HCT116 (cell line): ENCODE measurements at regions not wholly inside any gene's neighbourhood (a gene's known extent, or its start where the extent isn't known, plus 50 kb on each side); places are given as distances from the start of the nearest gene placed in this dataset.

Experiments
- ATAC-seq: fragments of 200-7000 bp; cut with Tn5 transposase; 2 replicates; pipeline ENCODE4 v1.9.1; 2020; ENCODE audit warnings: mild to moderate bottlenecking, moderate library complexity
- BruUV-seq: library from RNA; stranded (reverse); fragments of 400-500 nt; replicated peaks from 2 replicates; lab custom pipeline; 2021; lab: Mats Ljungman, UMichigan
- CTCF ChIA-PET: fragments of 300-600 bp; sonication (Branson Sonifier 250); formaldehyde crosslinking; loops from one replicate; lab custom pipeline; 2021; ENCODE audit warnings: antibody characterized with exemption; lab: Charles Lee
- POLR2A ChIA-PET: fragments of 300-600, 350-600 bp; sonication (Branson Sonifier 250); formaldehyde crosslinking; loops from one replicate; lab custom pipeline; 2021; ENCODE audit warnings: antibody characterized with exemption; lab: Charles Lee
- RAD21 ChIA-PET, 2 experiments: fragments of 300-600 bp; sonication (Branson Sonifier 250); formaldehyde crosslinking; loops; one replicate each; lab custom pipeline; 2023; ENCODE audit warnings: low total read pairs in 2 of 2; ENCODE audit not compliant: uncharacterized antibody in 2 of 2, unreplicated experiment in 2 of 2, low non-redundant PET in 1 of 2; lab: Charles Lee
- DNase-seq: peaks from one replicate; pipeline ENCODE4 v3.0.0-alpha.2; 2010; ENCODE audit warnings: low read depth, low spot score
- H2AFZ ChIP-seq: fragments of 200-600 bp; shearing (Covaris generic), sonication (generic); 2 replicates; pipeline ENCODE4 v1.6.1; 2017; ENCODE audit warnings: low read depth, mixed run types, mixed read lengths, antibody characterized with exemption, low read length; ENCODE audit not compliant: poor library complexity, severe bottlenecking
- H3K27ac ChIP-seq: 2 replicates; pipeline ENCODE4 v1.5.1; 2012; ENCODE audit warnings: low read depth, low read length
- H3K27me3 ChIP-seq: fragments of 200-600 bp; sonication (generic); 2 replicates; pipeline ENCODE4 v1.6.1; 2016; ENCODE audit warnings: mixed run types, low read length, mixed read lengths; ENCODE audit not compliant: insufficient read depth
- H3K36me3 ChIP-seq, 2 experiments: fragments of 200-500 bp in 1 of 2; fragments of 200-600 bp in 1 of 2; sonication (Bioruptor generic) in 1 of 2; sonication (generic) in 1 of 2; 2 replicates each; pipeline versions ENCODE4 v1.5.1 to v1.6.1; 2014 to 2016; ENCODE audit warnings: low read length in 2 of 2, inconsistent platforms in 1 of 2, mixed read lengths in 1 of 2, mixed run types in 1 of 2; ENCODE audit not compliant: insufficient read depth in 2 of 2, control insufficient read depth in 1 of 2
- H3K4me1 ChIP-seq, 2 experiments: fragments of 200-600 bp in 1 of 2; sonication (generic) in 1 of 2; 2 replicates each; pipeline versions ENCODE4 v1.5.1 to v1.6.1; 2012 to 2017; ENCODE audit warnings: low read length in 2 of 2, inconsistent platforms in 1 of 2, mild to moderate bottlenecking in 1 of 2, mixed read lengths in 1 of 2, mixed run types in 1 of 2, moderate library complexity in 1 of 2; ENCODE audit not compliant: insufficient read depth in 2 of 2, control insufficient read depth in 1 of 2
- H3K4me2 ChIP-seq: fragments of 200-600 bp; sonication (generic); 2 replicates; pipeline ENCODE4 v1.6.1; 2017; ENCODE audit warnings: mixed run types, low read length, mixed read lengths
- H3K4me3 ChIP-seq, 2 experiments: fragments of 200-600 bp in 1 of 2; sonication (generic) in 1 of 2; replicated peaks in 1 of 2; 2 replicates each; pipeline ENCODE4 v1.5.1; 2011 to 2016; ENCODE audit warnings: low read length in 2 of 2, control low read depth in 1 of 2, low read depth in 1 of 2, mild to moderate bottlenecking in 1 of 2, mixed read lengths in 1 of 2, mixed run types in 1 of 2
- H3K79me2 ChIP-seq: fragments of 200-600 bp; sonication (generic); 2 replicates; pipeline ENCODE4 v1.6.1; 2017; ENCODE audit warnings: mild to moderate bottlenecking, mixed run types, low read length, moderate library complexity, mixed read lengths; ENCODE audit not compliant: insufficient read depth
- H3K9ac ChIP-seq: fragments of 200-600 bp; sonication (generic); 2 replicates; pipeline ENCODE4 v1.6.1; 2016; ENCODE audit warnings: low read length, mixed read lengths
- H3K9me2 ChIP-seq: fragments of 200-600 bp; sonication (generic), shearing (Covaris generic); 2 replicates; pipeline ENCODE4 v1.6.1; 2017; ENCODE audit warnings: mixed run types, mild to moderate bottlenecking, moderate library complexity; ENCODE audit not compliant: insufficient read depth
- H3K9me3 ChIP-seq, 2 experiments: fragments of 200-500 bp in 1 of 2; fragments of 200-600 bp in 1 of 2; sonication (Bioruptor generic) in 1 of 2; sonication (generic) in 1 of 2; 2 replicates each; pipeline ENCODE4 v1.6.1; 2014 to 2017; ENCODE audit warnings: low read length in 2 of 2, mixed read lengths in 2 of 2, inconsistent platforms in 1 of 2, low read depth in 1 of 2, mild to moderate bottlenecking in 1 of 2, mixed run types in 1 of 2, moderate library complexity in 1 of 2; ENCODE audit not compliant: control insufficient read depth in 1 of 2, insufficient read depth in 1 of 2
- H4K20me1 ChIP-seq: fragments of 200-600 bp; sonication (generic), shearing (Covaris generic); 2 replicates; pipeline ENCODE4 v1.6.1; 2017; ENCODE audit warnings: mixed run types, mild to moderate bottlenecking, moderate library complexity; ENCODE audit not compliant: insufficient read depth
- ATF3 ChIP-seq: IDR thresholded peaks from 2 replicates; pipeline ENCODE4 v1.6.1; 2012
- CBX3 ChIP-seq: IDR thresholded peaks from 2 replicates; pipeline ENCODE4 v1.6.1; 2012; ENCODE audit warnings: low read depth
- CTCF ChIP-seq, 3 experiments: fragments of 200-600 bp in 1 of 3; sonication (generic) in 1 of 3; IDR thresholded peaks in 2 of 3; conservative IDR thresholded peaks in 1 of 3; 2 replicates each; pipeline ENCODE4 v1.5.1; 2012 to 2017; ENCODE audit warnings: low read depth in 2 of 3, low read length in 2 of 3, antibody characterized with exemption in 1 of 3, borderline replicate concordance in 1 of 3, control low read depth in 1 of 3, mild to moderate bottlenecking in 1 of 3, mixed read lengths in 1 of 3, mixed run types in 1 of 3, moderate library complexity in 1 of 3; ENCODE audit not compliant: insufficient read depth in 1 of 3
- EGR1 ChIP-seq: IDR thresholded peaks from 2 replicates; pipeline ENCODE4 v1.6.1; 2012; ENCODE audit warnings: low read depth
- ELF1 ChIP-seq: IDR thresholded peaks from 2 replicates; pipeline ENCODE4 v1.6.1; 2012; ENCODE audit warnings: low read depth, borderline replicate concordance
- EZH2 ChIP-seq: fragments of 200-600 bp; sonication (generic); IDR thresholded peaks from 2 replicates; pipeline ENCODE4 v1.6.1; 2017; ENCODE audit warnings: antibody characterized with exemption, mixed run types
- FOSL1 ChIP-seq: IDR thresholded peaks from 2 replicates; pipeline ENCODE4 v1.6.1; 2012; ENCODE audit warnings: low read depth
- MAX ChIP-seq: IDR thresholded peaks from 2 replicates; pipeline ENCODE4 v1.6.1; 2012
- POLR2AphosphoS5 ChIP-seq: IDR thresholded peaks from 2 replicates; pipeline ENCODE4 v1.6.1; 2011; ENCODE audit warnings: mild to moderate bottlenecking, low read depth, low read length, moderate library complexity
- REST ChIP-seq: IDR thresholded peaks from 2 replicates; pipeline ENCODE4 v1.6.1; 2012; ENCODE audit warnings: low read depth
- SIN3A ChIP-seq: IDR thresholded peaks from 2 replicates; pipeline ENCODE4 v1.6.1; 2012; ENCODE audit warnings: low read depth
- SP1 ChIP-seq: IDR thresholded peaks from 2 replicates; pipeline ENCODE4 v1.6.1; 2012; ENCODE audit warnings: low read depth
- YY1 ChIP-seq: IDR thresholded peaks from 2 replicates; pipeline ENCODE4 v1.6.1; 2011; ENCODE audit warnings: low read length, low read depth, moderate library complexity, mild to moderate bottlenecking; ENCODE audit not compliant: insufficient replicate concordance; ENCODE audit errors: extremely low read depth
- ZFX ChIP-seq: fragments of 450-650 bp; IDR thresholded peaks from 2 replicates; pipeline ENCODE4 v1.6.1; 2017
- ZNF274 ChIP-seq: fragments of 200-500 bp; sonication (Bioruptor generic); IDR thresholded peaks from 2 replicates; pipeline ENCODE4 v1.6.1; 2014; ENCODE audit warnings: mild to moderate bottlenecking, low read depth, low read length, inconsistent platforms
- intact Hi-C: fragments of 100-400 bp; cut with micrococcal nuclease; formaldehyde crosslinking; loops from 2 replicates; pipeline ENCODE4 v1.10.0; 2022

GRCh38 chr12:89289720-89290119 lies 62.6 kb downstream of the DUSP6 start:
- Histone ChIP-seq H3K36me3 (no peaks in the 10 kb centered on the region), H3K9ac (no peak overlapping the region), H3K27me3 (no peaks in the 10 kb centered on the region), H3K4me3 (no peak overlapping the region), H3K4me2 (no peak overlapping the region), H2AFZ (no peak overlapping the region), H3K27ac (no peak overlapping the region), H4K20me1 (no peaks in the 10 kb centered on the region), H3K4me1 (no peaks in the 10 kb centered on the region), H3K9me3 (no peaks in the 10 kb centered on the region), H3K9me2 (no peaks in the 10 kb centered on the region), H3K79me2 (no peaks in the 10 kb centered on the region)
- DNase-seq (no peak), ATAC-seq (no peak)
- RAD21 ChIA-PET, result no interaction called here
- POLR2A ChIA-PET, result no interaction called here
- BruUV-seq, result no TSS peak
- CTCF ChIA-PET, result no interaction called here
- intact Hi-C loops, result no loop called here
- no peak for TF ChIP-seq CTCF (IDR thresholded peaks at IDR 0.05 in 2 of 3, conservative IDR thresholded peaks at IDR 0.05 in 1 of 3; ENCODE audit: borderline replicate concordance in 1 of 3, insufficient read depth in 1 of 3, low read depth in 2 of 3, low read length in 2 of 3)
- TF ChIP-seq ZNF274, result no peak
- no peak for TF ChIP-seq YY1
- no peak for TF ChIP-seq ELF1
- TF ChIP-seq ATF3, result no peak
- TF ChIP-seq ZFX, result no peak
- no peak for TF ChIP-seq SP1
- no peak for TF ChIP-seq EZH2
- no peak for TF ChIP-seq EGR1
- TF ChIP-seq POLR2AphosphoS5, result no peak
- TF ChIP-seq CBX3, result no peak
- TF ChIP-seq FOSL1, result no peak
- no peak for TF ChIP-seq SIN3A
- TF ChIP-seq MAX, result no peak
- no peak for TF ChIP-seq REST
- TF ChIP-seq, all 23 proteins: peak for 0
